ENCODE measurements at regions not wholly inside any gene's neighbourhood (a gene's known extent, or its start where the extent isn't known, plus 50 kb on each side); places are given as distances from the start of the nearest gene placed in this dataset.

GRCh38 chr6:170178561-170179477, 112.1 kb downstream of the DLL1 start:
- DNase-seq (ENCODE audit: low read depth in 2 of 2): peak; percentile 4 to 10

GRCh38 chr6:170177772-170178560, 112.9 kb downstream of the DLL1 start:
- no peak for DNase-seq (ENCODE audit: low read depth in 2 of 2)

- DNase-seq (ENCODE audit: low read depth in 2 of 2): no peak
These were observed 113.7 kb downstream of the DLL1 start for GRCh38 chr6:170176898-170177771.

GRCh38 chr6:170176136-170176897, 114.6 kb downstream of the DLL1 start:
- no peak for DNase-seq (ENCODE audit: low read depth in 2 of 2)

- no peak for DNase-seq (ENCODE audit: low read depth in 2 of 2)
These were observed 115.2 kb downstream of the DLL1 start for GRCh38 chr6:170175644-170176135.

- DNase-seq (ENCODE audit: low read depth in 2 of 2): no peak
These were observed 115.9 kb downstream of the DLL1 start for GRCh38 chr6:170174771-170175643.

- no peak for DNase-seq (ENCODE audit: low read depth in 2 of 2)
These were observed 116.6 kb downstream of the DLL1 start for GRCh38 chr6:170174124-170174770.

GRCh38 chr6:170173335-170173881, 117.5 kb downstream of the DLL1 start:
- no peak for DNase-seq (ENCODE audit: low read depth in 2 of 2)

GRCh38 chr6:170172825-170173256, 118.0 kb downstream of the DLL1 start:
- no peak for DNase-seq (ENCODE audit: low read depth in 2 of 2)

GRCh38 chr6:170172392-170172791, 118.5 kb downstream of the DLL1 start:
- DNase-seq (ENCODE audit: low read depth in 2 of 2): no peak

GRCh38 chr6:170167657-170168159, 123.2 kb downstream of the DLL1 start:
- DNase-seq (ENCODE audit: low read depth in 2 of 2): no peak

GRCh38 chr6:170166511-170167122, 124.3 kb downstream of the DLL1 start:
- DNase-seq (ENCODE audit: low read depth in 2 of 2): no peak

GRCh38 chr6:170165471-170166117, 125.3 kb downstream of the DLL1 start:
- no peak for DNase-seq (ENCODE audit: low read depth in 2 of 2)

- no peak for DNase-seq (ENCODE audit: low read depth in 2 of 2)
These were observed 125.8 kb downstream of the DLL1 start for GRCh38 chr6:170165085-170165470.

- no peak for DNase-seq (ENCODE audit: low read depth in 2 of 2)
These were observed 126.5 kb downstream of the DLL1 start for GRCh38 chr6:170164271-170164900.

GRCh38 chr6:170163405-170164170, 127.3 kb downstream of the DLL1 start:
- DNase-seq (ENCODE audit: low read depth in 2 of 2): no peak

Measured in fibroblast of skin of left quadriceps (primary cell).